AG10803 (cell line): ENCODE measurements at regions not wholly inside any gene's neighbourhood (a gene's known extent, or its start where the extent isn't known, plus 50 kb on each side); places are given as distances from the start of the nearest gene placed in this dataset.

Experiments used
- DNase-seq: peaks from one replicate; pipeline ENCODE4 v3.0.0; 2010; ENCODE audit warnings: low read depth
- H3K4me3 ChIP-seq: 2 replicates; pipeline ENCODE4 v1.5.1; 2011; ENCODE audit warnings: mild to moderate bottlenecking, low read length, control low read depth
- CTCF ChIP-seq: conservative IDR thresholded peaks from 2 replicates; pipeline ENCODE4 v1.5.1; 2011; ENCODE audit warnings: mild to moderate bottlenecking, low read length, control low read depth, inconsistent platforms

- no peak overlapping the region for H3K4me3 ChIP-seq
- DNase-seq = no peak
- no peak for TF ChIP-seq CTCF
Measured at GRCh38 chr16:64185954-64186353, 935.9 kb downstream of the CDH11 start.

GRCh38 chr16:64184156-64184555 lies 937.7 kb downstream of the CDH11 start:
- DNase-seq = peak; percentile 44
- TF ChIP-seq CTCF = no peak
- H3K4me3 ChIP-seq = no peak overlapping the region

GRCh38 chr16:64182985-64183384 lies 938.9 kb downstream of the CDH11 start:
- H3K4me3 ChIP-seq = no peak overlapping the region
- no peak for TF ChIP-seq CTCF
- peak; percentile 10 for DNase-seq

GRCh38 chr16:64181271-64181925 lies 940.5 kb downstream of the CDH11 start:
- DNase-seq = no peak
- no peak for TF ChIP-seq CTCF

GRCh38 chr16:64180136-64180900 lies 941.5 kb downstream of the CDH11 start:
- no peak overlapping the region for H3K4me3 ChIP-seq
- no peak for DNase-seq
- no peak for TF ChIP-seq CTCF

More at GRCh38 chr16:64181271-64181925, 940.5 kb downstream of the CDH11 start:
- no peak overlapping the region for H3K4me3 ChIP-seq

GRCh38 chr16:64174327-64174726 lies 947.5 kb downstream of the CDH11 start:
- no peak for TF ChIP-seq CTCF
- DNase-seq = peak; percentile 7
- no peak overlapping the region for H3K4me3 ChIP-seq

- no peak for TF ChIP-seq CTCF
- DNase-seq = no peak
- H3K4me3 ChIP-seq = no peak overlapping the region
Measured at GRCh38 chr16:64172652-64173051, 949.2 kb downstream of the CDH11 start.
